ENCODE measurements at regions not wholly inside any gene's neighbourhood (a gene's known extent, or its start where the extent isn't known, plus 50 kb on each side); places are given as distances from the start of the nearest gene placed in this dataset.

- no peak overlapping the region for H3K4me3 ChIP-seq
- CTCF ChIA-PET (ENCODE audit: low intra/inter-chr PET ratio): no interaction called here
- DNase-seq (ENCODE audit: extremely low read depth in 1 of 4, low spot score in 3 of 4) (no peak), ATAC-seq (no peak), FAIRE-seq (no peak)
- in situ Hi-C loops (cut with MboI) (no loop called here), intact Hi-C loops (cut with micrococcal nuclease) (no loop called here)
- H3K79me2 ChIP-seq (ENCODE audit: control insufficient read depth, insufficient read depth, low read length): no peaks in the 10 kb centered on the region
- no TSS peak for BruUV-seq (replicated peaks)
- H3K9me1 ChIP-seq (ENCODE audit: control insufficient read depth, insufficient read depth, low read length): no peaks in the 10 kb centered on the region
- H3K27ac ChIP-seq (ENCODE audit: extremely low read depth, low read depth, low read length): no peak overlapping the region
- no peaks in the 10 kb centered on the region for H3K36me3 ChIP-seq (ENCODE audit: control insufficient read depth, insufficient read depth, low read length)
- peaks cover 0 to 35% of the 10 kb centered on the region in 2 experiments; a peak in 2 of 5 replicates for H3K27me3 ChIP-seq (ENCODE audit: control insufficient read depth in 2 of 2, insufficient read depth in 2 of 2, low read length in 2 of 2)
- no peaks in the 10 kb centered on the region; a peak in 1 of 5 replicates for H3K4me1 ChIP-seq (replicated peaks in 1 of 2; ENCODE audit: control insufficient read depth in 2 of 2, insufficient read depth in 2 of 2, low read length in 2 of 2)
- no peaks in the 10 kb centered on the region for H3K9me3 ChIP-seq (replicated peaks; ENCODE audit: control insufficient read depth, insufficient read depth, low read depth, low read length)
- H3K4me2 ChIP-seq (ENCODE audit: insufficient read depth, low read length): no peak overlapping the region
- no peak overlapping the region for H2AFZ ChIP-seq (ENCODE audit: low read depth, low read length)
- 0 out of 2 replicates have a peak, but pooled peaks cover 7% of the 10 kb centered on the region for H4K20me1 ChIP-seq (replicated peaks; ENCODE audit: control insufficient read depth, insufficient read depth, low read length)
- no peak overlapping the region for H3K9ac ChIP-seq (ENCODE audit: insufficient read depth in 1 of 2, low read depth in 2 of 2, low read length in 2 of 2)
- TF ChIP-seq ATF7 (IDR thresholded peaks at IDR 0.05): no peak
- WGBS (ENCODE audit: insufficient coverage, low coverage, missing lambda C conversion rate): 0% methylated on average over 3 of the region's 3 CpGs
- POLR2A ChIA-PET: no interaction called here
These were observed 86.5 kb downstream of the ADRA2C start for GRCh38 chr4:3852711-3853110.

DNA sequence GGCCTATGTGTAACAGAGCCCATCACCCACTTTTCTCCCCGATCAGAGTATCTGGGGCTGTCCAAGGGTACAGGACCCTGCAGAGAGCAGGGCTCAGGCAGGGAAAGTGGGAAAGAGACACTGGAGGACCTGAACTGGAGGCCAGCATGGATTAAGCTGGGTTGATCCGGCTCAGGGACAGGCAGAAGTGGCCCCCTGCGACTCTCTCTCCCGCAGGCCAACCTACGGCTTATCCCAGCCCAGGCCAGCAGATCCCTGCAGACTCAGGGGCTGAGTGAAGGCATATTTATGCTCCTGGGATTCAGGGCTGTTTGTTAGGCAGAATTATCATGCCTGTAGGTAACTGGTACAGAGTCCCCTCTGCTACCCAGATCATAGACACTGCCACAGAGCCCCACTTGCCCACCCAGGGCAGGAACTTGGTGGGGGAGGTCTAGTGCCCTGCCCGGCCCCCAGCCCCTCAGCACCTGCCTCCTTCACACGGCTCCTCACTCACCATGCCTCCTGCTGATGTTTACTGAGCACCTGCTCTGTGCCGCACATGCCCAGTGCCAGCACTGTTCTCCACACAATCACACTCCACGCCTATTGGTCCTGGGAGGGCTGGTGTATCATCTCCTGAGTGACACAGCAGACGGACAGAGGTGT lies 87.3 kb downstream of the ADRA2C start:
- H3K4me2 ChIP-seq (ENCODE audit: insufficient read depth, low read length): no peak overlapping the region
- ChIA-PET CTCF (ENCODE audit: low intra/inter-chr PET ratio) (no interaction called here), POLR2A (interaction anchor here (0.6 kb wide), 1 partner anchor 11 kb away, joined by 3 read pairs; no protein-coding TSS in a partner anchor)
- H3K27me3 ChIP-seq (ENCODE audit: control insufficient read depth in 2 of 2, insufficient read depth in 2 of 2, low read length in 2 of 2): peaks cover 0 to 37% of the 10 kb centered on the region in 2 experiments; a peak in 2 of 5 replicates
- H3K4me1 ChIP-seq (replicated peaks in 1 of 2; ENCODE audit: control insufficient read depth in 2 of 2, insufficient read depth in 2 of 2, low read length in 2 of 2): no peaks in the 10 kb centered on the region; a peak in 1 of 5 replicates
- no peaks in the 10 kb centered on the region for H3K79me2 ChIP-seq (ENCODE audit: control insufficient read depth, insufficient read depth, low read length)
- H3K9me3 ChIP-seq (replicated peaks; ENCODE audit: control insufficient read depth, insufficient read depth, low read depth, low read length): no peaks in the 10 kb centered on the region
- DNase-seq (ENCODE audit: extremely low read depth in 1 of 4, low spot score in 3 of 4) (no peak), ATAC-seq (no peak), FAIRE-seq (no peak)
- no peak overlapping the region for H3K27ac ChIP-seq (ENCODE audit: extremely low read depth, low read depth, low read length)
- H3K9me1 ChIP-seq (ENCODE audit: control insufficient read depth, insufficient read depth, low read length): no peaks in the 10 kb centered on the region
- H4K20me1 ChIP-seq (replicated peaks; ENCODE audit: control insufficient read depth, insufficient read depth, low read length): 0 out of 2 replicates have a peak, but pooled peaks cover 7% of the 10 kb centered on the region
- 0% methylated on average over 10 of the region's 10 CpGs for WGBS (ENCODE audit: insufficient coverage, low coverage, missing lambda C conversion rate)
- in situ Hi-C loops (cut with MboI): no loop called here
- H3K9ac ChIP-seq (ENCODE audit: insufficient read depth in 1 of 2, low read depth in 2 of 2, low read length in 2 of 2): no peak overlapping the region; a peak in 1 of 4 replicates
- H3K4me3 ChIP-seq: no peak overlapping the region
- no peaks in the 10 kb centered on the region for H3K36me3 ChIP-seq (ENCODE audit: control insufficient read depth, insufficient read depth, low read length)
- intact Hi-C loops (cut with micrococcal nuclease): no loop called here
- H2AFZ ChIP-seq (ENCODE audit: low read depth, low read length): no peak overlapping the region
- no TSS peak for BruUV-seq (replicated peaks)
- TF ChIP-seq TCF7L2 (IDR thresholded peaks at IDR 0.05; ENCODE audit: low read depth, low read length): no peak
- no peak for TF ChIP-seq LARP7 (IDR thresholded peaks at IDR 0.05)
- no peak for TF ChIP-seq ESRRA (IDR thresholded peaks at IDR 0.05; ENCODE audit: borderline replicate concordance, low read depth)
- TF ChIP-seq ZNF23 (CRISPR knock-in tag; IDR thresholded peaks at IDR 0.05): no peak
- TF ChIP-seq, protein P1, sequence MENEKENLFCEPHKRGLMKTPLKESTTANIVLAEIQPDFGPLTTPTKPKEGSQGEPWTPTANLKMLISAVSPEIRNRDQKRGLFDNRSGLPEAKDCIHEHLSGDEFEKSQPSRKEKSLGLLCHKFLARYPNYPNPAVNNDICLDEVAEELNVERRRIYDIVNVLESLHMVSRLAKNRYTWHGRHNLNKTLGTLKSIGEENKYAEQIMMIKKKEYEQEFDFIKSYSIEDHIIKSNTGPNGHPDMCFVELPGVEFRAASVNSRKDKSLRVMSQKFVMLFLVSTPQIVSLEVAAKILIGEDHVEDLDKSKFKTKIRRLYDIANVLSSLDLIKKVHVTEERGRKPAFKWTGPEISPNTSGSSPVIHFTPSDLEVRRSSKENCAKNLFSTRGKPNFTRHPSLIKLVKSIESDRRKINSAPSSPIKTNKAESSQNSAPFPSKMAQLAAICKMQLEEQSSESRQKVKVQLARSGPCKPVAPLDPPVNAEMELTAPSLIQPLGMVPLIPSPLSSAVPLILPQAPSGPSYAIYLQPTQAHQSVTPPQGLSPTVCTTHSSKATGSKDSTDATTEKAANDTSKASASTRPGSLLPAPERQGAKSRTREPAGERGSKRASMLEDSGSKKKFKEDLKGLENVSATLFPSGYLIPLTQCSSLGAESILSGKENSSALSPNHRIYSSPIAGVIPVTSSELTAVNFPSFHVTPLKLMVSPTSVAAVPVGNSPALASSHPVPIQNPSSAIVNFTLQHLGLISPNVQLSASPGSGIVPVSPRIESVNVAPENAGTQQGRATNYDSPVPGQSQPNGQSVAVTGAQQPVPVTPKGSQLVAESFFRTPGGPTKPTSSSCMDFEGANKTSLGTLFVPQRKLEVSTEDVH (IDR thresholded peaks at IDR 0.05; ENCODE audit: low read depth, partially characterized antibody): no peak
- TF ChIP-seq, protein P2, sequence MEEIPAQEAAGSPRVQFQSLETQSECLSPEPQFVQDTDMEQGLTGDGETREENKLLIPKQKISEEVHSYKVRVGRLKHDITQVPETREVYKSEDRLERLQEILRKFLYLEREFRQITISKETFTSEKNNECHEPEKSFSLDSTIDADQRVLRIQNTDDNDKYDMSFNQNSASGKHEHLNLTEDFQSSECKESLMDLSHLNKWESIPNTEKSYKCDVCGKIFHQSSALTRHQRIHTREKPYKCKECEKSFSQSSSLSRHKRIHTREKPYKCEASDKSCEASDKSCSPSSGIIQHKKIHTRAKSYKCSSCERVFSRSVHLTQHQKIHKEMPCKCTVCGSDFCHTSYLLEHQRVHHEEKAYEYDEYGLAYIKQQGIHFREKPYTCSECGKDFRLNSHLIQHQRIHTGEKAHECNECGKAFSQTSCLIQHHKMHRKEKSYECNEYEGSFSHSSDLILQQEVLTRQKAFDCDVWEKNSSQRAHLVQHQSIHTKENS (CRISPR knock-in tag; IDR thresholded peaks at IDR 0.05): no peak
- TF ChIP-seq, protein P3, sequence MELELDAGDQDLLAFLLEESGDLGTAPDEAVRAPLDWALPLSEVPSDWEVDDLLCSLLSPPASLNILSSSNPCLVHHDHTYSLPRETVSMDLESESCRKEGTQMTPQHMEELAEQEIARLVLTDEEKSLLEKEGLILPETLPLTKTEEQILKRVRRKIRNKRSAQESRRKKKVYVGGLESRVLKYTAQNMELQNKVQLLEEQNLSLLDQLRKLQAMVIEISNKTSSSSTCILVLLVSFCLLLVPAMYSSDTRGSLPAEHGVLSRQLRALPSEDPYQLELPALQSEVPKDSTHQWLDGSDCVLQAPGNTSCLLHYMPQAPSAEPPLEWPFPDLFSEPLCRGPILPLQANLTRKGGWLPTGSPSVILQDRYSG (tag; conservative IDR thresholded peaks at IDR 0.05; ENCODE audit: low read depth): no peak

Data from K562 (cell line).